ENCODE measurements at regions not wholly inside any gene's neighbourhood (a gene's known extent, or its start where the extent isn't known, plus 50 kb on each side); places are given as distances from the start of the nearest gene placed in this dataset.

GRCh38 chr2:217231212-217231611, 371.3 kb upstream of the TNP1 start:
- no peak for DNase-seq (ENCODE audit: low spot score)

DNA sequence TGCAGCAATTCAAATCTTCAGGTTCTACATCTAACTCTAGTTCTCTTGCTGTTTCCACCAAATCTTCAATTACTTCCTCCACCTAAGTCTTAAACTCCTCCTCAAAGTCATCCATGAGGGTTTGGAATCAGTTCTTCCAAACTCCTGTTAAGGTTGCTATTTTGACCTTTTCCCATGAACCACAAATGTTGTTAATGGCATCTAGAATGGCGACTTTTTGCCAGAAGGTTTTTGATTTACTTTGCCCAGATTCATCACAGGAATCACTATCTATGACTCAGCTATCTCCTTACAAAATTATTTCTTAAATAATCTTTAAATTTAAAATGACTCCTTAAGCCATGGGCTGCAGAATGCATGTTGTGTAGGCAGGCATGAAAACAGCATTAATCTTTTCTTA, 368.9 kb upstream of the TNP1 start:
- no peak for DNase-seq (ENCODE audit: low spot score)

- DNase-seq (ENCODE audit: low spot score), result no peak
Observed at GRCh38 chr2:217227794-217228193, 367.9 kb upstream of the TNP1 start.

GRCh38 chr2:217225596-217225995, 365.7 kb upstream of the TNP1 start:
- no peak for DNase-seq (ENCODE audit: low spot score)

DNA sequence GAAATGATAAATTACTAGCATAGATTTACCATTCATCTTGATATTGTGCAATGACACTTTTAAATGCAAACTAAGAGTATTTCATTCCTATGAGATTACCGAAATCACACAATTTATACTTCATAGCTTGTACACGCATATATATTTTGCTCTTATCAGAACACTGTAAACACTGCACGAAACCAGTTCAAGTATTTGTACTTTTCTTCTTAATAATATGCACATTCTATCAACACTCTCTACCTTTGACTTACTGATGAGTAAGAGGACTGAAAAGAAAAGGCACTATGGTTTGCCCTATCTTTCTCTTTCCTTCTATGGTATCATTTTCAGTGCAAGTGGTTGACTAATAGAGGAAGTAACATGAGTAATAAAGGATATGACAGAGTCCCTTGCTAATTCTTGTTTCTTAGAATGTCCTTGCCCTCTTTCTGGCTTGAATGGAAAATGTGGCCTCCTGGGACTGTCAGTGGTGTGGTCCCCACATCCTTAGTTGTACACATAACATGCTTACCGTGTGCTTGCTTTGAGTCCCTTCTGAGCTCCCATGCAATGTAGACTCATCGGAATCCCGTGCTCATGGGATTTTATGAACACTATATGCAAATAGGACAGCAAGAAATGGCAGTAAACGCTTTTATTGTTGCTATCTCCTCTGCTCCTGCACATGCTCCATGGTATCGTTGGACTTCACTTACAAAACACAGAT, 363.5 kb upstream of the TNP1 start:
- DNase-seq (ENCODE audit: low spot score), result peak; percentile 74

DNA sequence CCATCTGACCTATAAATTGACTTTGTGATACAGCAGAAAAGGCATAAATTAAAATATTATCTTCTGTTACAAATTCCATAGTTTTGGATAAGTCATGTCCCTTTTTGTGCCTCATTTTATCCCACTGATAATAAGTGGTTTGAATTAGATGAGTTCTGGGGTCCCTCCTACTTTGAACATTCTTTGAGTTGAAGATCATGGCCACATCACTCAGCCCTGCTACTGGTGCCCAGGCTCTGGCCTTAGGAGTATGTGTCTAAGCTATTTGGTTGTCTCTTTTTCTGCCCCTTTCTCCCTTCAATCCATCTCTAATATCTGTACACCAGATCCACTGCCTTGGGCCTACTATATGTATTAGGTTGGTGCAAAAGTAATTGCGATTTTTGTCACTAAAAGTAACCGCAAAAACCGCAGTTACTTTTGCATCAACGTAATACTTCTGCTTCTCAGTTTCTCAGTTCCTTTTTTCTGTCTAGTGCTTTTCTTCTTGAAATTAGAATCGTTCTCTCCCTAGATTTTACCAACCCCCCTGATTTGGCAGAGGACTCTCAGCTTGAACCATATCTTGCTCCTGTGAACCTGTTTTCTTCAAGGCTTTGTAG, 362.5 kb upstream of the TNP1 start:
- DNase-seq (ENCODE audit: low spot score), result no peak

GRCh38 chr2:217220228-217221013, 360.6 kb upstream of the TNP1 start:
- DNase-seq (ENCODE audit: low spot score), result no peak

- DNase-seq (ENCODE audit: low spot score), result no peak
Observed at GRCh38 chr2:217219164-217219520, 359.3 kb upstream of the TNP1 start.

GRCh38 chr2:217218269-217219163, 358.7 kb upstream of the TNP1 start:
- no peak for DNase-seq (ENCODE audit: low spot score)

- DNase-seq (ENCODE audit: low spot score), result no peak
Observed at GRCh38 chr2:217216982-217217381, 357.1 kb upstream of the TNP1 start.

DNA sequence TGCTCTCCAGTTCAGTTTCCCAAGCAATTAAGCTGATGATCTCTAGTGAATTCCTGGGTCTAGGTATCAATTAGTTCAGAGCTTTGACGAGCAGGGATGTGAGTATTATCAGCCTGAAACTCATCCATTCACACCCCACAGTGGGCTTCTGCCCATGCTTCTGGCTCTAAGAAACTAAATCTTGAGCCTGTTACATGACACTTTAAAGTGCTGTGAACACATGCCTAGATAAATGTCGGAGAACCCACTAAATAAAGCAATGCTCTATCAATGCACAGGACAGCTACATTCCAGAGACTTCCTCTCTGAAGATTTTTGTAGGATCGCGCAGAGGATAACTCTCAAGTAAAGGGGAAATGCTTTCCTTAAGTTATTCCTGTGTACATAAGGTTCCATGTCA, 356.5 kb upstream of the TNP1 start:
- no peak for DNase-seq (ENCODE audit: low spot score)

- no peak for DNase-seq (ENCODE audit: low spot score)
Observed at GRCh38 chr2:217215877-217216276, 356.0 kb upstream of the TNP1 start.

GRCh38 chr2:217208867-217209266, 349.0 kb upstream of the TNP1 start:
- no peak for DNase-seq (ENCODE audit: low spot score)

- no peak for DNase-seq (ENCODE audit: low spot score)
Observed at GRCh38 chr2:217207699-217208010, 347.8 kb upstream of the TNP1 start.

- no peak for DNase-seq (ENCODE audit: low spot score)
Observed at GRCh38 chr2:217206907-217207698, 347.2 kb upstream of the TNP1 start.

GRCh38 chr2:217206016-217206725, 346.3 kb upstream of the TNP1 start:
- no peak for DNase-seq (ENCODE audit: low spot score)

DNA sequence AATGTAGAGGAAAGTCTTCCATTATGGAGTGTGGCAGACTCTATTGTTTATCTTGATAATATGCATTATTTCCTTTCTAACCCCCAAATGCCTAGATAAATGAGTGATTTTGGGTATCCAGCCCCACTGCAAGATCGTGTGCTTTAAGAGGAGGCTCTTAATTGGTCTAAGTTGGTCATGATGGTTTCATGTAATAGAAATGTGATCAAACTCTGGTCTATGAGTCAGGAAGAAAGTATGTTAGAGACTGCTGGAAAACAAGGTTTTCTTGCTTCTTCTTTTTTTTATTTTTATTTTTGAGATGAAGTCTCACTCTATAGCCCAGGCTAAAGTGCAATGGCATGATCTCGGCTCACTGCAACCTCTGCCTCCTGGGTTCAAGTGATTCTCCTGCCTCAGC, 344.5 kb upstream of the TNP1 start:
- DNase-seq (ENCODE audit: low spot score), result no peak

- DNase-seq (ENCODE audit: low spot score), result no peak
Observed at GRCh38 chr2:217203086-217203485, 343.2 kb upstream of the TNP1 start.

DNA sequence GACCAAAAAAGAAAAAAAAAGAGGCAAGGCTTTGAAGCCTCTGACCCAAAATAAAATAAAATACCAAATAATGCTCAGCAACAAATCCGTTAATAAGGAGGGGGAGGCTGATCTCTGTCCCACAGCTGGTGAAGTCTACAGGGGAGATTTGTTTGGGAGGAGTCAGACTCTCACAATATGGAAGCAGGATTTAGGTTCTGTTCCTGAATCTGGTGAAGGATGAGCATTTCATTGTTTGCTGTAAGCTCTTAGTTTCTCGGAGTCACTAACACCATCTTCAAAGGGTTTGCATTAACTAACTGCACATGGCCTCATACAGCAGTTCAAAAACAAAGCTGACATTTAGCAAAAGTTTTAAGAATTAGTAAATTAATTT, 339.4 kb upstream of the TNP1 start:
- DNase-seq (ENCODE audit: low spot score), result no peak

DNA sequence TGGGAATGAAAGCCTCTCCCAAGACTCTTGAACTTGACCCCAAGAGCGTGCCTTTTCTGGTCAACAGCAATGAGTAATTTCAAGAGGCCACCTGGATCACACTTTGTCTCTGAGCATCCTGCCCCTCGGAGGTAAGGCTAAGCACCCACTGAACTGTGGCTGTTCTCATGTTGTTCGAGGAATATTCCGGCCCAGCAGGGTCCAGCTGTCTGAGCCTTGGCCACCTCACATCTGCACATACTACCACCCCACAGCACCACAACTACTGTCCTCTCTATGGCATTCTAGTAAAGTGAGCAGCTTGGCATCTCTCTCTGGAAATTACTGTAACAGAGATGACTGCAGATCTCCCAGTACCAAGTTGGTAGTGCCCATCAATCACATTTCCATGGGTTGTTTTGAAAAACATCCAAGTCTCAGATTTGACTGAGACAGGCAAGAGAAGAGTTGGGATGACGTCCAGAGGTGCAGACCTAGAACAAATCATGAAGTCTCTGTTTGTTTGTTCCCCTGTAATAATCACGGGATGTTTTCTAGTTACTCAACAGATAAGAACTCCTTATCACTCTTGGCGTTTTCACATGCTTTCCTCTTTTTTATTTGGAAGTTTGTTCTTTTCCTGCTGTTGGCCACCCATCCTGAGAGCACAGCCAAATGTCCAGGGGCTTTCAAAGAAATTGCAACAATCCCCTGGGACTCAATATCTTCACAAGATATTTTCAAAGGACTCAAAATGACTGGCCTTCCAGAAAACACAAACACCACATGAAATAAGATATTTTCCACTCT, 336.0 kb upstream of the TNP1 start:
- no peak for DNase-seq (ENCODE audit: low spot score)

Data from COLO829 (cell line).